WTC11 (cell line): ENCODE measurements at regions not wholly inside any gene's neighbourhood (a gene's known extent, or its start where the extent isn't known, plus 50 kb on each side); places are given as distances from the start of the nearest gene placed in this dataset.
"Not testable (repeated sequence)": the region's sequence is repeated elsewhere in the genome, so short reads cannot be mapped to it uniquely, and the experiment has no call there.

ENCODE experiments used
- ATAC-seq: fragments of 200-7000 bp; cut with Tn5 transposase; 2 replicates; pipeline ENCODE4 v1.10.0; 2021; ENCODE audit warnings: mild to moderate bottlenecking, moderate library complexity
- CTCF ChIA-PET: fragments of 300-600 bp; sonication (Branson Sonifier 250); formaldehyde crosslinking; loops from one replicate; lab custom pipeline; 2021; ENCODE audit warnings: antibody characterized with exemption; lab: Charles Lee
- POLR2A ChIA-PET: fragments of 350-600 bp; sonication (Branson Sonifier 250); formaldehyde crosslinking; loops from one replicate; lab custom pipeline; 2021; ENCODE audit warnings: antibody characterized with exemption; lab: Charles Lee
- DNase-seq: peaks from one replicate; pipeline ENCODE4 v3.0.0; 2021; ENCODE audit warnings: low spot score
- H3K27ac Mint-ChIP-seq: 2 replicates; pipeline ENCODE4 v1.8.0; 2021; ENCODE audit warnings: mixed read lengths
- H3K27me3 Mint-ChIP-seq: 2 replicates; pipeline ENCODE4 v1.8.0; 2021; ENCODE audit warnings: low read depth, mild to moderate bottlenecking, moderate library complexity, mixed read lengths
- H3K36me3 Mint-ChIP-seq: 2 replicates; pipeline ENCODE4 v1.8.0; 2021; ENCODE audit warnings: mixed read lengths
- H3K4me1 Mint-ChIP-seq: 2 replicates; pipeline ENCODE4 v1.8.0; 2022; ENCODE audit warnings: mixed read lengths
- H3K4me3 Mint-ChIP-seq: 2 replicates; pipeline ENCODE4 v1.8.0; 2021; ENCODE audit warnings: mild to moderate bottlenecking, moderate library complexity, mixed read lengths
- H3K9me3 Mint-ChIP-seq: 2 replicates; pipeline ENCODE4 v1.8.0; 2021; ENCODE audit warnings: mixed read lengths
- ATF1 ChIP-seq: sonication (generic); formaldehyde crosslinking; IDR thresholded peaks from 2 replicates; pipeline ENCODE4 v1.8.1; 2023; ENCODE audit warnings: mild to moderate bottlenecking, moderate library complexity, missing genetic modification reagents
- E2F4 ChIP-seq: sonication (generic); formaldehyde crosslinking; IDR thresholded peaks from 2 replicates; pipeline ENCODE4 v1.8.1; 2022; ENCODE audit warnings: low read depth, mild to moderate bottlenecking, moderate library complexity, missing genetic modification reagents, borderline replicate concordance
- E2F5 ChIP-seq: sonication (generic); formaldehyde crosslinking; IDR thresholded peaks from 2 replicates; pipeline ENCODE4 v1.8.1; 2022; ENCODE audit warnings: mild to moderate bottlenecking, moderate library complexity, missing genetic modification reagents
- ERG ChIP-seq: fragments of 250-450 bp; sonication (Bioruptor Pico); IDR thresholded peaks from 2 replicates; pipeline ENCODE4 v1.8.0; 2021; ENCODE audit warnings: mild to moderate bottlenecking
- FOXP1 ChIP-seq: sonication (generic); formaldehyde crosslinking; IDR thresholded peaks from 2 replicates; pipeline ENCODE4 v1.8.0; 2022; ENCODE audit warnings: missing genetic modification reagents, mild to moderate bottlenecking, moderate library complexity, borderline replicate concordance
- GTF2I ChIP-seq: fragments of 250-450 bp; sonication (Bioruptor Pico); conservative IDR thresholded peaks from 2 replicates; pipeline ENCODE4 v1.4.0; 2021; ENCODE audit warnings: mild to moderate bottlenecking
- HMGA2 ChIP-seq: fragments of 250-450 bp; sonication (Bioruptor Pico); IDR thresholded peaks from 2 replicates; pipeline ENCODE4 v1.4.0; 2021; ENCODE audit warnings: mild to moderate bottlenecking, moderate library complexity
- HMGXB4 ChIP-seq: sonication (generic); formaldehyde crosslinking; IDR thresholded peaks from 2 replicates; pipeline ENCODE4 v1.8.1; 2023; ENCODE audit warnings: mild to moderate bottlenecking, moderate library complexity, missing genetic modification reagents
- IRF1 ChIP-seq: sonication (generic); formaldehyde crosslinking; IDR thresholded peaks from 2 replicates; pipeline ENCODE4 v1.8.0; 2023; ENCODE audit warnings: missing genetic modification reagents
- JUN ChIP-seq: sonication (generic); formaldehyde crosslinking; IDR thresholded peaks from 2 replicates; pipeline ENCODE4 v1.8.0; 2023; ENCODE audit warnings: mild to moderate bottlenecking, missing genetic modification reagents
- KAT7 ChIP-seq: sonication (generic); formaldehyde crosslinking; IDR thresholded peaks from 2 replicates; pipeline ENCODE4 v1.8.1; 2023; ENCODE audit warnings: missing genetic modification reagents, mild to moderate bottlenecking, borderline replicate concordance
- MAX ChIP-seq: sonication (generic); formaldehyde crosslinking; IDR thresholded peaks from 2 replicates; pipeline ENCODE4 v1.8.0; 2022; ENCODE audit warnings: mild to moderate bottlenecking, missing genetic modification reagents
- MYBL2 ChIP-seq: sonication (generic); formaldehyde crosslinking; IDR thresholded peaks from 2 replicates; pipeline ENCODE4 v1.8.1; 2023; ENCODE audit warnings: mild to moderate bottlenecking, moderate library complexity, missing genetic modification reagents
- NFE2L1 ChIP-seq: sonication (generic); formaldehyde crosslinking; IDR thresholded peaks from 2 replicates; pipeline ENCODE4 v1.8.1; 2023; ENCODE audit warnings: missing genetic modification reagents
- RELA ChIP-seq: sonication (generic); formaldehyde crosslinking; IDR thresholded peaks from 2 replicates; pipeline ENCODE4 v1.8.1; 2022; ENCODE audit warnings: missing genetic modification reagents, mild to moderate bottlenecking, borderline replicate concordance
- SMAD3 ChIP-seq: sonication (generic); formaldehyde crosslinking; IDR thresholded peaks from 2 replicates; pipeline ENCODE4 v1.8.0; 2022; ENCODE audit warnings: missing genetic modification reagents, mild to moderate bottlenecking, borderline replicate concordance
- SMAD4 ChIP-seq: sonication (generic); formaldehyde crosslinking; IDR thresholded peaks from 2 replicates; pipeline ENCODE4 v1.8.0; 2022; ENCODE audit warnings: mild to moderate bottlenecking, missing genetic modification reagents
- SP1 ChIP-seq: sonication (generic); formaldehyde crosslinking; conservative IDR thresholded peaks from 2 replicates; pipeline ENCODE4 v1.8.1; 2022; ENCODE audit warnings: missing genetic modification reagents
- USF1 ChIP-seq: sonication (generic); formaldehyde crosslinking; IDR thresholded peaks from 2 replicates; pipeline ENCODE4 v1.8.0; 2022; ENCODE audit warnings: mild to moderate bottlenecking, missing genetic modification reagents
- ZNF416 ChIP-seq: fragments of 250-450 bp; sonication (Bioruptor Pico); IDR thresholded peaks from 2 replicates; pipeline ENCODE4 v1.9.0; 2021; ENCODE audit warnings: mild to moderate bottlenecking, inconsistent platforms

- ATAC-seq = peak; percentile 51; the same call in 1 of the 2 replicates
- no peaks in the 10 kb centered on the region for H3K36me3 Mint-ChIP-seq
- no peak for TF ChIP-seq USF1
- TF ChIP-seq HMGXB4 (CRISPR knock-in tag) = no peak
- no peak for TF ChIP-seq ATF1 (CRISPR knock-in tag)
- TF ChIP-seq MAX (CRISPR knock-in tag) = no peak
- no peak for TF ChIP-seq E2F4 (CRISPR knock-in tag)
- TF ChIP-seq KAT7 (CRISPR knock-in tag) = no peak
- no peak for TF ChIP-seq JUN
- no peak for TF ChIP-seq SMAD3
- TF ChIP-seq ZNF416 (CRISPR knock-in tag) = no peak
- no peak for TF ChIP-seq MYBL2 (CRISPR knock-in tag)
- no peak for TF ChIP-seq E2F5 (CRISPR knock-in tag)
- no peak for TF ChIP-seq RELA (CRISPR knock-in tag)
- TF ChIP-seq ERG (CRISPR knock-in tag) = no peak
- no peak for TF ChIP-seq SMAD4 (CRISPR knock-in tag)
- no peak for TF ChIP-seq NFE2L1 (CRISPR knock-in tag)
- no peak for TF ChIP-seq SP1 (CRISPR knock-in tag)
- TF ChIP-seq IRF1 (CRISPR knock-in tag) = no peak
- TF ChIP-seq GTF2I (CRISPR knock-in tag) = no peak
- TF ChIP-seq FOXP1 = no peak
- no peak for TF ChIP-seq HMGA2 (CRISPR knock-in tag)
- TF ChIP-seq, all 79 proteins: peak for 0
- DNase-seq = no peak
- H3K27me3 Mint-ChIP-seq = no peaks in the 10 kb centered on the region; the same call in 1 of the 2 replicates
- H3K9me3 Mint-ChIP-seq = no peaks in the 10 kb centered on the region
- H3K4me3 Mint-ChIP-seq = no peak overlapping the region
- peaks cover 34% of the 10 kb centered on the region for H3K4me1 Mint-ChIP-seq
- H3K27ac Mint-ChIP-seq = no peak overlapping the region
- POLR2A ChIA-PET = no interaction called here
- CTCF ChIA-PET = interaction anchor here (1.1 to 2.6 kb wide), 3 partner anchors 12 to 44 kb away, joined by 4 to 6 read pairs (median 6); no protein-coding TSS in a partner anchor
Observed at GRCh38 chr22:49657275-49657973, 170.2 kb downstream of the BRD1 start.

- ATAC-seq, H3K27ac Mint-ChIP-seq, H3K27me3 Mint-ChIP-seq, H3K9me3 Mint-ChIP-seq, H3K36me3 Mint-ChIP-seq, H3K4me3 Mint-ChIP-seq, DNase-seq, POLR2A ChIA-PET: not testable (repeated sequence)
- peaks cover 34% of the 10 kb centered on the region for H3K4me1 Mint-ChIP-seq
- CTCF ChIA-PET = interaction anchor here (0.7 to 2.6 kb wide), 3 partner anchors 13 to 45 kb away, joined by 4 to 6 read pairs (median 4); no protein-coding TSS in a partner anchor
Observed at GRCh38 chr22:49656883-49657274, 170.8 kb downstream of the BRD1 start.
